ENCODE measurements at regions not wholly inside any gene's neighbourhood (a gene's known extent, or its start where the extent isn't known, plus 50 kb on each side); places are given as distances from the start of the nearest gene placed in this dataset.

GRCh38 chr12:83196694-83197350 lies 510.1 kb downstream of the TMTC2 start:
- Mint-ChIP-seq H3K4me1 (no peaks in the 10 kb centered on the region), H3K9me3 (peaks cover 0 to 34% (median 19%) of the 10 kb centered on the region in 6 donors), H3K27me3 (ENCODE audit: low read depth in 3 of 3) (peaks cover 0 to under 1% (median 0%) of the 10 kb centered on the region in 3 donors), H3K36me3 (no peaks in the 10 kb centered on the region), H3K4me3 (no peak overlapping the region), H3K27ac (no peak overlapping the region)
- DNase-seq = no peak

DNA sequence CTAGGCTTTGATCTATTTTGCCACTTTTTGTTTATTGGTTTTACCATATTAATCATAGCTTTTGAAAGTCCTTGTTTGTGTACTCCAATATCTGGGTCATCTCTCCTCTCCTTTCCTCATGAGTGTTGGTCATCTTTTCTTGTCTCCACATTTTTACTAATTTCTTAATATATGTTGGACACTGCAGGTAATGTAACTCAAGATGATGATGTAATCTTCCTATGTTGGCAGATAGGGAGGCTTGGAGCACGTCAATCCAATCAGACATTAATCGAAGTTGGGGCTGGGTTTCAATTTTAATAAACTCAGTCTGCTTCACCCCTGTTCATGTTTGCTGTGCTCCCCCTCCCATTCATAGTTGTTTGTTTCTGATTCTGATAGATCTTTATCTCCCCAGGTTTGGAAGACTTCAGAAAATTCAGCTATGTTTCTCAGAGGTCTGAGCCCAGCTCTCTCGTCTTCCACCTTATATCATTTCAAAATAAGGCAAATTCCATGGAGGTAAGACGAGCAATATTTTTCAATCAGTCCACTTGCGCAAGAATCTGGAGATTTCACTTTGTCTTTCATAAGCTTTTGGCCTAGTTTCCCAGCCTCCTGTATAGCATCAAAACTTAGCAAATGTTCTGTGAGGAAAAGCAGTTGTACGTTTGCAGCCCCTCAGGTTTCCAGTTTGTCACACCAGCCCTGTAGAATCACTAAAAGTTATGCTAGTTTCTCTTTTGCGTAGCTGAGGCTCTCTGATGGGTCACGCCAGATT lies 504.1 kb downstream of the TMTC2 start:
- Mint-ChIP-seq H3K27ac (no peak overlapping the region), H3K36me3 (no peaks in the 10 kb centered on the region), H3K4me1 (no peaks in the 10 kb centered on the region), H3K4me3 (no peak overlapping the region), H3K27me3 (ENCODE audit: low read depth in 3 of 3) (peaks cover 0 to 4% (median 0%) of the 10 kb centered on the region in 3 donors), H3K9me3 (peaks cover 5 to 43% (median 30%) of the 10 kb centered on the region in 6 donors)
- no peak for DNase-seq

GRCh38 chr12:83186419-83186818 lies 499.7 kb downstream of the TMTC2 start:
- Mint-ChIP-seq H3K27ac (no peak overlapping the region), H3K4me3 (no peak overlapping the region), H3K9me3 (peaks cover 10 to 28% (median 19%) of the 10 kb centered on the region in 6 donors), H3K36me3 (no peaks in the 10 kb centered on the region), H3K27me3 (ENCODE audit: low read depth in 3 of 3) (peaks cover 0 to 3% (median 0%) of the 10 kb centered on the region in 3 donors), H3K4me1 (no peaks in the 10 kb centered on the region)
- DNase-seq = no peak

DNA sequence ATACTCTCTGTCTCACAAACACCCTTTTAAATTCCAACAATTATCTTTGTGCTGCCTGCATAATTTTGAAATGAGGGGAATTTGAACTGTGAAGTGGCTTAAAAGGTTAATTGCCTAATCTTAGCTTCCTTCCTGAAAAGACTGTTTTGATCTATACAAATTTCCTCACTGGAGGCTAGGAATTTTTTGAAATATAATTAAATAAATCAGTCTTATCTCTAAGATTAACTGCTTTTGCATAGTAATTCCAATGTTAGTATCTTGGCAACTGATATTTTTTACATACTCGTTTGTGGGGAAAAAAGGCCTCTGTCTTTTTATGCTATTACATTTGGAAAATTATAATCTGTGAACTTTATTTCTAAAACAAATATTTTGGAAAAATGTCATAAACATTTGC lies 498.5 kb downstream of the TMTC2 start:
- no peaks in the 10 kb centered on the region for H3K4me1 Mint-ChIP-seq
- no peaks in the 10 kb centered on the region for H3K27me3 Mint-ChIP-seq (ENCODE audit: low read depth in 3 of 3)
- no peak overlapping the region for H3K4me3 Mint-ChIP-seq
- peaks cover 4 to 20% (median 15%) of the 10 kb centered on the region in 6 donors for H3K9me3 Mint-ChIP-seq
- DNase-seq = no peak
- H3K36me3 Mint-ChIP-seq = no peaks in the 10 kb centered on the region
- no peak overlapping the region for H3K27ac Mint-ChIP-seq
